Pancreas (tissue), 10 donors: ENCODE measurements at regions not wholly inside any gene's neighbourhood (a gene's known extent, or its start where the extent isn't known, plus 50 kb on each side); places are given as distances from the start of the nearest gene placed in this dataset.

Experiments used
- ATAC-seq, 4 donors: fragments of 200-7000 bp; cut with Tn5 transposase; one replicate each; pipeline versions ENCODE4 v1.8.0 to v1.9.1; 2020; ENCODE audit warnings: mild to moderate bottlenecking in 4 of 4, moderate library complexity in 4 of 4
- DNase-seq, 6 donors: peaks; one replicate each; pipeline ENCODE4 v3.0.0-alpha.2; 2020
- FAIRE-seq: peaks from 2 replicates; lab custom pipeline; 2012; peaks lifted over from hg19 to GRCh38; lab: Jason Lieb, UNC
- H3K27ac ChIP-seq, 4 donors: fragments of 200-600 bp; sonication (generic); 1 replicate in 3 of 4; 2 replicates in 1 of 4; pipeline versions ENCODE4 v1.5.0 to v1.8.0; 2020
- H3K27me3 ChIP-seq, 4 donors: fragments of 200-600 bp; one replicate each; pipeline ENCODE4 v1.8.0; 2021
- H3K36me3 ChIP-seq, 3 donors: fragments of 200-600 bp; sonication (generic) in 1 of 3; one replicate each; pipeline versions ENCODE4 v1.5.0 to v1.8.0; 2020 to 2021
- H3K4me1 ChIP-seq, 3 donors: fragments of 200-600 bp; one replicate each; pipeline ENCODE4 v1.8.0; 2021
- H3K4me3 ChIP-seq, 4 donors: fragments of 200-600 bp; sonication (generic) in 2 of 4; one replicate each; pipeline versions ENCODE4 v1.5.0 to v1.8.0; 2020 to 2021
- H3K9me3 ChIP-seq, 4 donors: fragments of 200-600 bp; one replicate each; pipeline ENCODE4 v1.8.0; 2021
- WGBS, 2 donors: extraction: QIAGEN DNeasy Blood & Tissue Kit; methylation state at CpG; one replicate each; pipeline ENCODE4 v1.1.7; 2013; 5-methylcytosine and 5-hydroxymethylcytosine counted together
- intact Hi-C, 3 donors: fragments of 100-400 bp; cut with DNase I; formaldehyde crosslinking; loops; one replicate each; pipeline versions ENCODE4 v1.11.1 to v1.14.2; 2022
- TF ChIP-seq, protein P1 (sequence below), 4 donors: fragments of 200-600 bp; sonication (generic) in 3 of 4; IDR thresholded peaks; one replicate each; pipeline versions ENCODE4 v1.5.0 to v1.8.0; 2021; ENCODE audit warnings: antibody characterized with exemption in 4 of 4
- donor health status: healthy with polysubstance abuse.
- donor health status: DM: no; HTN: no; CAD: no; lungs with moderate emphysema.
- donor health status: DM: no; HTN: no; CAD: no.
- donor health status: control.
- donor health status: control.
- donor health status: Bipolar disorder and iron deficiency.
- donor health status: DM: yes; HTN: yes; CAD: no.
- donor health status: DM: no; HTN: no; CAD: no.
- donor health status: DM: no; HTN: no; CAD: no.
- donor health status: DM: yes; HTN: yes; CAD: no.

DNA sequence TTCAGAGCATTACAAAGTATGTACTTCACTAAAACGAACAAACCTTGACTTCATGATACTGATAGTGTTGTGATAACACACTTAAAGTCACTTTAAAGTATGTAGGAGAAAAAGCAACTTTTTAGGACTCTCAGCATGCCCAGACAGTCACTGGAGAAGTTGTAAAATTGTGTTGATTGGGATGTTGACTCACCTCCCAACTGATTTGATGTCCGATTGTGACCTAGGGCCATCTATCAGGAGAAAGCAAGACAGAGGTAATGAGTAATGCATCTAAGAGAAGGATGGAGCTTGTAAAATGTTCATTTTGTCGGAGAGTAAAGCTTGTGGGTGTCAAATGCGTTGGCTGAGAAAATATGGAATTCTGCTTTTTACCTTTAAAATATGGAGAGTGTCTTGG, 135.4 kb upstream of the SEMA3D start:
- TF ChIP-seq, protein P1, sequence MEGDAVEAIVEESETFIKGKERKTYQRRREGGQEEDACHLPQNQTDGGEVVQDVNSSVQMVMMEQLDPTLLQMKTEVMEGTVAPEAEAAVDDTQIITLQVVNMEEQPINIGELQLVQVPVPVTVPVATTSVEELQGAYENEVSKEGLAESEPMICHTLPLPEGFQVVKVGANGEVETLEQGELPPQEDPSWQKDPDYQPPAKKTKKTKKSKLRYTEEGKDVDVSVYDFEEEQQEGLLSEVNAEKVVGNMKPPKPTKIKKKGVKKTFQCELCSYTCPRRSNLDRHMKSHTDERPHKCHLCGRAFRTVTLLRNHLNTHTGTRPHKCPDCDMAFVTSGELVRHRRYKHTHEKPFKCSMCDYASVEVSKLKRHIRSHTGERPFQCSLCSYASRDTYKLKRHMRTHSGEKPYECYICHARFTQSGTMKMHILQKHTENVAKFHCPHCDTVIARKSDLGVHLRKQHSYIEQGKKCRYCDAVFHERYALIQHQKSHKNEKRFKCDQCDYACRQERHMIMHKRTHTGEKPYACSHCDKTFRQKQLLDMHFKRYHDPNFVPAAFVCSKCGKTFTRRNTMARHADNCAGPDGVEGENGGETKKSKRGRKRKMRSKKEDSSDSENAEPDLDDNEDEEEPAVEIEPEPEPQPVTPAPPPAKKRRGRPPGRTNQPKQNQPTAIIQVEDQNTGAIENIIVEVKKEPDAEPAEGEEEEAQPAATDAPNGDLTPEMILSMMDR (IDR thresholded peaks at IDR 0.05), result no peak
- H3K9me3 ChIP-seq, result no peaks in the 10 kb centered on the region
- FAIRE-seq (no peak), DNase-seq (no peak), ATAC-seq (no peak)
- H3K27ac ChIP-seq, result no peak overlapping the region
- H3K4me3 ChIP-seq, result no peak overlapping the region
- 52 to 62% methylated on average over 4 of the region's 4 CpGs for WGBS, 2 donors
- intact Hi-C loops, result no loop called here
- H3K36me3 ChIP-seq, result no peaks in the 10 kb centered on the region
- no peaks in the 10 kb centered on the region for H3K4me1 ChIP-seq
- no peaks in the 10 kb centered on the region for H3K27me3 ChIP-seq

DNA sequence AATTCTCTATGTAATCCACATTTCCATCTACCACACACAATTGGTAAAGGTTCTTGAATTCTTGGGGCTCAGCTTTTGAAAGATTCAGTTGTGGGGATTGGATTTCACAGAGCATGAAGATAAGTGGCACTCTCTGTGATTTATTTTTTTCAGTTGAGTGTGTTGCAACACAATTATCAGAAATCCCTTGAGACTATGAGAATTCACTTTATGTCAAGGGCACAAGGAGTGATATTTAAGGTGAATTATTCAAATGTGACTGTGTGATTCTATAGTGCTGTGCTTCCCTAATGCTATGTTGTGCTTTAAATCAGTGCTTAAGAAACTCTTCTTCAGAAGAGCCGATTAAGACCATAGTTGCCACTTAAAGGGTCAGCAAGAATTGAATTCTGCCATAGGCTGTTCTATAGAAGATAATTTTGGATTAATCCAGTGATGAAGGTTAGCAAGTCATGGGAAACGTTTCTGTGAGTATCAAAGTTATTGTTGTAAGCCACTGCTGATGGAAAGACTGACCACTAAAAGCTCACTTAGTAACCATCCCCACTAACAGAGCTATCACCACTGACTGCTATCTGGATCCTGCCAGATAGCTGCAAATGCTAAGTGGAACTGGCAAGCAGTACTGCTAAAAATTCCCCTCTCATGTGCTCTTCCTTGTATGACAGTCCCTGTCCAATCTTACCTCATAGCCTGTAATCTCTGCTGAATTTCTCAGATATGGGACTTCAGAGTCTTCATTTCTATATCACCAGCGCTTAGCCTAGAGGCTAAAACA, 134.0 kb upstream of the SEMA3D start:
- Histone ChIP-seq H3K27me3 (no peaks in the 10 kb centered on the region), H3K27ac (no peak overlapping the region), H3K4me1 (no peaks in the 10 kb centered on the region), H3K36me3 (no peaks in the 10 kb centered on the region), H3K4me3 (no peak overlapping the region), H3K9me3 (no peaks in the 10 kb centered on the region)
- intact Hi-C loops, result no loop called here
- DNase-seq, result no peak
- WGBS, 2 donors, result 54% methylated on average over 3 of the region's 3 CpGs
- TF ChIP-seq, protein P1 (IDR thresholded peaks at IDR 0.05), result no peak
- FAIRE-seq, result no peak
- ATAC-seq, result no peak

DNA sequence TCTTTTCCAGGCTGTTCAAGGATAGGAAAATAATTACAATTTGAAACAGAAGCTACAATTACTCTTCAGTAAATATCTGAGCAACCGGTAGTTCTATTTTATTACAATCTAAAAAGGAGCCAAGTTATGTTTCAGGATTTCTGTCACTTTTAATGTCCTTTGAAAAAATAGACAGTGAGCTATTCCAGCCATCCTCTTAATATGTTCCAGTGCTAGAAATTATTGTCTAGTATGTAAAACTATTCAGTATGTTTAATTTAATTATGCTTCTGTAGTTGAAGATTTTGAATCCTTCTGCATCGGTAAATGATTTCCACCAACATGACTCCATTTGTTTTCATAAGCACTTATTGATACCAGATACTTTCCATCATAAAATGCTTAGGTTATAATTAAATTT, 129.6 kb upstream of the SEMA3D start:
- DNase-seq, result no peak
- no peak for ATAC-seq

GRCh38 chr7:85310301-85310700, 123.4 kb upstream of the SEMA3D start:
- TF ChIP-seq, protein P1 (IDR thresholded peaks at IDR 0.05), result no peak
- DNase-seq (no peak), ATAC-seq (no peak), FAIRE-seq (no peak)
- WGBS, 2 donors, result 76 to 88% methylated on average over 1 of the region's 1 CpG
- intact Hi-C loops, result no loop called here
- no peak overlapping the region for H3K27ac ChIP-seq
- H3K4me3 ChIP-seq, result no peak overlapping the region
- H3K9me3 ChIP-seq, result no peaks in the 10 kb centered on the region
- H3K4me1 ChIP-seq, result no peaks in the 10 kb centered on the region
- no peaks in the 10 kb centered on the region for H3K27me3 ChIP-seq
- H3K36me3 ChIP-seq, result no peaks in the 10 kb centered on the region

More for the DNA sequence above, 129.6 kb upstream of the SEMA3D start:
- no peaks in the 10 kb centered on the region for H3K9me3 ChIP-seq
- intact Hi-C loops, result no loop called here
- H3K4me1 ChIP-seq, result no peaks in the 10 kb centered on the region
- TF ChIP-seq, protein P1 (IDR thresholded peaks at IDR 0.05), result no peak
- H3K27me3 ChIP-seq, result no peaks in the 10 kb centered on the region
- no peak for FAIRE-seq
- H3K27ac ChIP-seq, result no peak overlapping the region
- H3K36me3 ChIP-seq, result no peaks in the 10 kb centered on the region
- no peak overlapping the region for H3K4me3 ChIP-seq
- WGBS, 2 donors, result 62 to 79% methylated on average over 2 of the region's 2 CpGs

GRCh38 chr7:85306115-85306514, 119.3 kb upstream of the SEMA3D start:
- intact Hi-C loops, result no loop called here

More at GRCh38 chr7:85306115-85306514, 119.3 kb upstream of the SEMA3D start:
- Histone ChIP-seq H3K9me3 (no peaks in the 10 kb centered on the region), H3K27ac (no peak overlapping the region), H3K36me3 (no peaks in the 10 kb centered on the region), H3K27me3 (no peaks in the 10 kb centered on the region), H3K4me1 (no peaks in the 10 kb centered on the region), H3K4me3 (no peak overlapping the region)
- ATAC-seq (no peak), DNase-seq (no peak), FAIRE-seq (no peak)
- TF ChIP-seq, protein P1 (IDR thresholded peaks at IDR 0.05), result no peak
- whole genome bisulfite sequencing, 2 donors, result 35 to 53% methylated on average over 2 of the region's 2 CpGs
